ENCODE measurements at regions not wholly inside any gene's neighbourhood (a gene's known extent, or its start where the extent isn't known, plus 50 kb on each side); places are given as distances from the start of the nearest gene placed in this dataset.

GRCh38 chr18:38551881-38552280 lies 986.3 kb upstream of the CELF4 start:
- TF ChIP-seq, protein P1, sequence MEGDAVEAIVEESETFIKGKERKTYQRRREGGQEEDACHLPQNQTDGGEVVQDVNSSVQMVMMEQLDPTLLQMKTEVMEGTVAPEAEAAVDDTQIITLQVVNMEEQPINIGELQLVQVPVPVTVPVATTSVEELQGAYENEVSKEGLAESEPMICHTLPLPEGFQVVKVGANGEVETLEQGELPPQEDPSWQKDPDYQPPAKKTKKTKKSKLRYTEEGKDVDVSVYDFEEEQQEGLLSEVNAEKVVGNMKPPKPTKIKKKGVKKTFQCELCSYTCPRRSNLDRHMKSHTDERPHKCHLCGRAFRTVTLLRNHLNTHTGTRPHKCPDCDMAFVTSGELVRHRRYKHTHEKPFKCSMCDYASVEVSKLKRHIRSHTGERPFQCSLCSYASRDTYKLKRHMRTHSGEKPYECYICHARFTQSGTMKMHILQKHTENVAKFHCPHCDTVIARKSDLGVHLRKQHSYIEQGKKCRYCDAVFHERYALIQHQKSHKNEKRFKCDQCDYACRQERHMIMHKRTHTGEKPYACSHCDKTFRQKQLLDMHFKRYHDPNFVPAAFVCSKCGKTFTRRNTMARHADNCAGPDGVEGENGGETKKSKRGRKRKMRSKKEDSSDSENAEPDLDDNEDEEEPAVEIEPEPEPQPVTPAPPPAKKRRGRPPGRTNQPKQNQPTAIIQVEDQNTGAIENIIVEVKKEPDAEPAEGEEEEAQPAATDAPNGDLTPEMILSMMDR (IDR thresholded peaks at IDR 0.05; ENCODE audit: insufficient read depth, low read depth, low read length), result no peak
- TF ChIP-seq EZH2 (IDR thresholded peaks at IDR 0.05; ENCODE audit: insufficient read depth, low read length), result no peak
- FAIRE-seq (no peak), DNase-seq (ENCODE audit: low read depth) (no peak)
- Mint-ChIP-seq H3K9me3 (ENCODE audit: unreplicated experiment) (no peaks in the 10 kb centered on the region), H3K27ac (ENCODE audit: unreplicated experiment) (no peak overlapping the region), H3K4me3 (ENCODE audit: unreplicated experiment) (no peak overlapping the region), H3K4me1 (ENCODE audit: low read depth, unreplicated experiment) (peaks cover under 1% of the 10 kb centered on the region), H3K27me3 (ENCODE audit: low read depth, unreplicated experiment) (peaks cover 3% of the 10 kb centered on the region), H3K36me3 (ENCODE audit: low read depth, unreplicated experiment) (no peaks in the 10 kb centered on the region)
- Histone ChIP-seq H3K9ac (ENCODE audit: low read length) (no peak overlapping the region), H3K9me3 (ENCODE audit: insufficient read depth, low read depth, low read length) (no peaks in the 10 kb centered on the region), H2AFZ (ENCODE audit: low read depth, low read length) (no peak overlapping the region), H3K27ac (ENCODE audit: low read depth, low read length) (no peak overlapping the region), H3K27me3 (ENCODE audit: insufficient read depth, low read length) (no peaks in the 10 kb centered on the region), H3K4me2 (ENCODE audit: low read length) (no peak overlapping the region), H4K20me1 (ENCODE audit: insufficient read depth, low read length) (no peaks in the 10 kb centered on the region), H3K4me1 (ENCODE audit: insufficient read depth, low read length) (no peaks in the 10 kb centered on the region), H3K36me3 (ENCODE audit: insufficient read depth, low read length) (no peaks in the 10 kb centered on the region), H3K79me2 (ENCODE audit: insufficient read depth, low read length) (no peaks in the 10 kb centered on the region), H3K4me3 (ENCODE audit: insufficient read depth, low read depth, low read length) (no peak overlapping the region)

GRCh38 chr18:38545071-38545470 lies 979.5 kb upstream of the CELF4 start:
- H3K36me3 Mint-ChIP-seq (ENCODE audit: low read depth, unreplicated experiment), result no peaks in the 10 kb centered on the region
- H3K36me3 ChIP-seq (ENCODE audit: insufficient read depth, low read length), result no peaks in the 10 kb centered on the region
- TF ChIP-seq, protein P1 (IDR thresholded peaks at IDR 0.05; ENCODE audit: insufficient read depth, low read depth, low read length), result no peak
- TF ChIP-seq EZH2 (IDR thresholded peaks at IDR 0.05; ENCODE audit: insufficient read depth, low read length), result no peak

GRCh38 chr18:38539856-38540255 lies 974.3 kb upstream of the CELF4 start:
- H3K9me3 Mint-ChIP-seq (ENCODE audit: unreplicated experiment), result peaks cover 2% of the 10 kb centered on the region

More at GRCh38 chr18:38545071-38545470, 979.5 kb upstream of the CELF4 start:
- no peak overlapping the region for H3K27ac Mint-ChIP-seq (ENCODE audit: unreplicated experiment)
- Histone ChIP-seq H2AFZ (ENCODE audit: low read depth, low read length) (no peak overlapping the region), H3K9me3 (ENCODE audit: insufficient read depth, low read depth, low read length) (no peaks in the 10 kb centered on the region), H3K4me2 (ENCODE audit: low read length) (no peak overlapping the region), H3K27ac (ENCODE audit: low read depth, low read length) (no peak overlapping the region), H3K79me2 (ENCODE audit: insufficient read depth, low read length) (no peaks in the 10 kb centered on the region), H3K4me1 (ENCODE audit: insufficient read depth, low read length) (no peaks in the 10 kb centered on the region), H3K9ac (ENCODE audit: low read length) (no peak overlapping the region), H3K4me3 (ENCODE audit: insufficient read depth, low read depth, low read length) (no peak overlapping the region), H3K27me3 (ENCODE audit: insufficient read depth, low read length) (no peaks in the 10 kb centered on the region), H4K20me1 (ENCODE audit: insufficient read depth, low read length) (no peaks in the 10 kb centered on the region)
- H3K4me1 Mint-ChIP-seq (ENCODE audit: low read depth, unreplicated experiment), result peaks cover 4% of the 10 kb centered on the region
- H3K4me3 Mint-ChIP-seq (ENCODE audit: unreplicated experiment), result no peak overlapping the region
- FAIRE-seq, result no peak
- H3K9me3 Mint-ChIP-seq (ENCODE audit: unreplicated experiment), result no peaks in the 10 kb centered on the region
- H3K27me3 Mint-ChIP-seq (ENCODE audit: low read depth, unreplicated experiment), result no peaks in the 10 kb centered on the region
- no peak for DNase-seq (ENCODE audit: low read depth)

More at GRCh38 chr18:38539856-38540255, 974.3 kb upstream of the CELF4 start:
- Histone ChIP-seq H3K9ac (ENCODE audit: low read length) (no peak overlapping the region), H3K4me3 (ENCODE audit: insufficient read depth, low read depth, low read length) (no peak overlapping the region), H3K27ac (ENCODE audit: low read depth, low read length) (no peak overlapping the region), H3K36me3 (ENCODE audit: insufficient read depth, low read length) (no peaks in the 10 kb centered on the region), H3K27me3 (ENCODE audit: insufficient read depth, low read length) (no peaks in the 10 kb centered on the region), H3K9me3 (ENCODE audit: insufficient read depth, low read depth, low read length) (no peaks in the 10 kb centered on the region), H4K20me1 (ENCODE audit: insufficient read depth, low read length) (no peaks in the 10 kb centered on the region), H3K79me2 (ENCODE audit: insufficient read depth, low read length) (no peaks in the 10 kb centered on the region), H2AFZ (ENCODE audit: low read depth, low read length) (no peak overlapping the region), H3K4me1 (ENCODE audit: insufficient read depth, low read length) (no peaks in the 10 kb centered on the region), H3K4me2 (ENCODE audit: low read length) (no peak overlapping the region)
- Mint-ChIP-seq H3K4me3 (ENCODE audit: unreplicated experiment) (no peak overlapping the region), H3K36me3 (ENCODE audit: low read depth, unreplicated experiment) (no peaks in the 10 kb centered on the region), H3K4me1 (ENCODE audit: low read depth, unreplicated experiment) (peaks cover 8% of the 10 kb centered on the region), H3K27me3 (ENCODE audit: low read depth, unreplicated experiment) (no peaks in the 10 kb centered on the region), H3K27ac (ENCODE audit: unreplicated experiment) (no peak overlapping the region)
- no peak for FAIRE-seq
- TF ChIP-seq, protein P1 (IDR thresholded peaks at IDR 0.05; ENCODE audit: insufficient read depth, low read depth, low read length), result no peak
- TF ChIP-seq EZH2 (IDR thresholded peaks at IDR 0.05; ENCODE audit: insufficient read depth, low read length), result no peak
- no peak for DNase-seq (ENCODE audit: low read depth)
